IMR-90 (cell line): ENCODE measurements at regions not wholly inside any gene's neighbourhood (a gene's known extent, or its start where the extent isn't known, plus 50 kb on each side); places are given as distances from the start of the nearest gene placed in this dataset.

Experiments used
- ATAC-seq: fragments of 200-7000 bp; cut with Tn5 transposase; 2 replicates; pipeline ENCODE4 v1.9.1; 2020; ENCODE audit warnings: low read depth, mild to moderate bottlenecking, moderate library complexity
- BruUV-seq: library from RNA; stranded (reverse); fragments of 400-500 nt; replicated peaks from 2 replicates; lab custom pipeline; 2021; lab: Mats Ljungman, UMichigan
- CTCF ChIA-PET: fragments of 300-600 bp; formaldehyde crosslinking; extraction: SDS; loops from one replicate; lab custom pipeline; 2021; ENCODE audit warnings: antibody characterized with exemption; lab: Yijun Ruan, JAX
- POLR2A ChIA-PET: fragments of 300-600 bp; sonication (Branson Sonifier 250); formaldehyde crosslinking; loops from one replicate; lab custom pipeline; 2022; ENCODE audit warnings: antibody characterized with exemption; ENCODE audit not compliant: unreplicated experiment; lab: Charles Lee
- DNase-seq: peaks from one replicate; pipeline ENCODE4 v3.0.0; 2013
- H2AFZ ChIP-seq: replicated peaks from 2 replicates; pipeline ENCODE3; 2013; ENCODE audit warnings: low read length, mild to moderate bottlenecking; ENCODE audit not compliant: poor library complexity
- H2AK5ac ChIP-seq: 2 replicates; pipeline ENCODE4 v1.6.1; 2013; ENCODE audit warnings: low read depth, low read length, inconsistent platforms
- H2AK9ac ChIP-seq: replicated peaks from 2 replicates; pipeline ENCODE3; 2013; ENCODE audit warnings: mild to moderate bottlenecking, low read depth, low read length, moderate library complexity; ENCODE audit not compliant: poor library complexity
- H2BK120ac ChIP-seq: 2 replicates; pipeline ENCODE4 v1.6.1; 2013; ENCODE audit warnings: low read depth, low read length, inconsistent platforms
- H2BK15ac ChIP-seq: 3 replicates; pipeline ENCODE4 v1.6.1; 2013; ENCODE audit warnings: low read depth, low read length, inconsistent platforms
- H2BK20ac ChIP-seq: 2 replicates; pipeline ENCODE4 v1.6.1; 2013; ENCODE audit warnings: low read depth, mild to moderate bottlenecking, inconsistent platforms, low read length, moderate library complexity
- H2BK5ac ChIP-seq: 2 replicates; pipeline ENCODE4 v1.6.1; 2013; ENCODE audit warnings: mild to moderate bottlenecking, low read depth, low read length, inconsistent platforms; ENCODE audit not compliant: poor library complexity, severe bottlenecking
- H3K14ac ChIP-seq: replicated peaks from 2 replicates; pipeline ENCODE4 v1.6.1; 2013; ENCODE audit warnings: low read depth, low read length, inconsistent platforms
- H3K18ac ChIP-seq: 2 replicates; pipeline ENCODE4 v1.6.1; 2013; ENCODE audit warnings: low read depth, low read length, control low read depth
- H3K23ac ChIP-seq: 2 replicates; pipeline ENCODE4 v1.6.1; 2013; ENCODE audit warnings: low read depth, low read length, inconsistent platforms
- H3K27ac ChIP-seq: 2 replicates; pipeline ENCODE4 v1.5.1; 2013; ENCODE audit warnings: mild to moderate bottlenecking, control low read depth, low read length; ENCODE audit not compliant: insufficient read depth
- H3K27me3 ChIP-seq: 2 replicates; pipeline ENCODE4 v1.6.1; 2013; ENCODE audit warnings: low read length; ENCODE audit not compliant: control insufficient read depth, insufficient read depth
- H3K36me3 ChIP-seq: 2 replicates; pipeline ENCODE4 v1.6.1; 2013; ENCODE audit warnings: low read length, mixed read lengths; ENCODE audit not compliant: control insufficient read depth, insufficient read depth
- H3K4ac ChIP-seq: 2 replicates; pipeline ENCODE4 v1.6.1; 2013; ENCODE audit warnings: low read depth, low read length, inconsistent platforms
- H3K4me1 ChIP-seq: 2 replicates; pipeline ENCODE4 v1.6.1; 2013; ENCODE audit warnings: low read length, mixed read lengths; ENCODE audit not compliant: control insufficient read depth, insufficient read depth
- H3K4me2 ChIP-seq: 2 replicates; pipeline ENCODE4 v1.6.1; 2013; ENCODE audit warnings: low read depth, mild to moderate bottlenecking, control low read depth, low read length, moderate library complexity
- H3K4me3 ChIP-seq: 2 replicates; pipeline ENCODE4 v1.5.1; 2013; ENCODE audit warnings: low read depth, mild to moderate bottlenecking, control low read depth, low read length, moderate library complexity; ENCODE audit not compliant: insufficient read depth
- H3K56ac ChIP-seq: 2 replicates; pipeline ENCODE4 v1.6.1; 2013; ENCODE audit warnings: low read length, inconsistent platforms; ENCODE audit not compliant: insufficient read depth; ENCODE audit errors: extremely low read depth
- H3K79me1 ChIP-seq, 2 experiments: 2 replicates each; pipeline ENCODE4 v1.6.1; 2013; ENCODE audit warnings: low read length in 2 of 2, inconsistent platforms in 1 of 2, low read depth in 1 of 2
- H3K9ac ChIP-seq: 2 replicates; pipeline ENCODE4 v1.6.1; 2013; ENCODE audit warnings: low read depth, low read length, control low read depth
- H3K9me1 ChIP-seq: 2 replicates; pipeline ENCODE4 v1.6.1; 2013; ENCODE audit warnings: low read length, inconsistent platforms; ENCODE audit not compliant: insufficient read depth
- H3K9me3 ChIP-seq: 2 replicates; pipeline ENCODE4 v1.6.1; 2013; ENCODE audit warnings: low read length; ENCODE audit not compliant: control insufficient read depth, insufficient read depth
- H4K20me1 ChIP-seq: 2 replicates; pipeline ENCODE4 v1.6.1; 2013; ENCODE audit warnings: low read length, inconsistent platforms; ENCODE audit not compliant: insufficient read depth
- H4K5ac ChIP-seq: 2 replicates; pipeline ENCODE4 v1.6.1; 2013; ENCODE audit warnings: mild to moderate bottlenecking, low read depth, low read length, control low read depth
- H4K8ac ChIP-seq, 2 experiments: 2 replicates each; pipeline ENCODE4 v1.6.1; 2013; ENCODE audit warnings: low read depth in 2 of 2, low read length in 2 of 2, control low read depth in 1 of 2, inconsistent platforms in 1 of 2
- H4K91ac ChIP-seq: 2 replicates; pipeline ENCODE4 v1.6.1; 2013; ENCODE audit warnings: low read depth, low read length, inconsistent platforms; ENCODE audit not compliant: insufficient read depth
- BHLHE40 ChIP-seq: fragments of 150-350 bp; IDR thresholded peaks from 2 replicates; pipeline ENCODE4 v1.6.1; 2016; ENCODE audit warnings: mild to moderate bottlenecking, low read depth, low read length
- CEBPB ChIP-seq: IDR thresholded peaks from 2 replicates; pipeline ENCODE4 v1.6.1; 2012; ENCODE audit warnings: low read depth, low read length, improper control_type of control experiment
- CHD1 ChIP-seq: IDR thresholded peaks from 2 replicates; pipeline ENCODE4 v1.6.1; 2012; ENCODE audit warnings: low read depth, low read length, improper control_type of control experiment
- ELK1 ChIP-seq: fragments of 150-350 bp; IDR thresholded peaks from 2 replicates; pipeline ENCODE4 v1.6.1; 2016; ENCODE audit warnings: low read depth, mild to moderate bottlenecking, low read length, moderate library complexity, borderline replicate concordance
- FOS ChIP-seq: fragments of 150-350 bp; IDR thresholded peaks from 2 replicates; pipeline ENCODE4 v1.6.1; 2016; ENCODE audit warnings: low read depth, low read length
- MAZ ChIP-seq: IDR thresholded peaks from 2 replicates; pipeline ENCODE4 v1.6.1; 2012; ENCODE audit warnings: low read depth, mild to moderate bottlenecking, low read length, improper control_type of control experiment, moderate library complexity, borderline replicate concordance
- MXI1 ChIP-seq: IDR thresholded peaks from 2 replicates; pipeline ENCODE4 v1.6.1; 2012; ENCODE audit warnings: low read depth, mild to moderate bottlenecking, low read length, moderate library complexity, borderline replicate concordance
- NFE2L2 ChIP-seq: fragments of 150-350 bp; IDR thresholded peaks from 2 replicates; pipeline ENCODE4 v1.6.1; 2016; ENCODE audit warnings: low read depth, mild to moderate bottlenecking, low read length
- POLR2A ChIP-seq: IDR thresholded peaks from 2 replicates; pipeline ENCODE4 v1.6.1; 2012; ENCODE audit warnings: mild to moderate bottlenecking, low read depth, low read length
- RCOR1 ChIP-seq: IDR thresholded peaks from 2 replicates; pipeline ENCODE4 v1.6.1; 2012; ENCODE audit warnings: mild to moderate bottlenecking, low read length, improper control_type of control experiment; ENCODE audit not compliant: insufficient replicate concordance
- RFX5 ChIP-seq: IDR thresholded peaks from 2 replicates; pipeline ENCODE4 v1.8.0; 2012; ENCODE audit warnings: low read depth, mild to moderate bottlenecking, low read length, moderate library complexity
- SMC3 ChIP-seq: fragments of 150-350 bp; IDR thresholded peaks from 2 replicates; pipeline ENCODE4 v1.6.1; 2016; ENCODE audit warnings: low read depth, mild to moderate bottlenecking, antibody characterized with exemption, low read length, moderate library complexity
- WGBS, 2 experiments: methylation state at CpG; one replicate each; pipeline versions ENCODE4 v1.1.5 to v1.1.7; 2013; ENCODE audit warnings: missing lambda C conversion rate in 2 of 2; ENCODE audit not compliant: insufficient read length in 1 of 2; ENCODE audit errors: extremely low coverage in 2 of 2; 5-methylcytosine and 5-hydroxymethylcytosine counted together
- dilution Hi-C: fragments of 300-500 bp; cut with HindIII; formaldehyde crosslinking; loops from one replicate; pipeline ENCODE4 v1.14.3; 2018; ENCODE audit warnings: low sequenced_read_pairs; ENCODE audit not compliant: unreplicated experiment
- in situ Hi-C: fragments of 300-500 bp; cut with MboI; formaldehyde crosslinking; loops from 3 replicates; pipeline ENCODE4 v1.14.3; 2019; ENCODE audit warnings: low sequenced_read_pairs, inconsistent platforms, mixed read lengths
- intact Hi-C: fragments of 100-400 bp; cut with micrococcal nuclease; formaldehyde crosslinking; loops from 2 replicates; pipeline ENCODE4 v1.10.0; 2022
- TF ChIP-seq, protein P1 (sequence below): fragments of 150-350 bp; IDR thresholded peaks from 2 replicates; pipeline ENCODE4 v1.6.1; 2017; ENCODE audit warnings: mild to moderate bottlenecking, antibody characterized with exemption, low read length, low read depth

- H3K9me3 ChIP-seq = no peaks in the 10 kb centered on the region; the same call in 1 of the 2 replicates
- ChIA-PET POLR2A (no interaction called here), CTCF (interaction anchor here (0.7 kb wide), 1 partner anchor 15 kb away, joined by 3 read pairs; no protein-coding TSS in a partner anchor)
- no peaks in the 10 kb centered on the region for H3K79me1 ChIP-seq
- H2AK5ac ChIP-seq = peak overlapping the region; percentile 56
- in situ Hi-C loops = no loop called here
- no peaks in the 10 kb centered on the region for H3K27me3 ChIP-seq
- peak overlapping the region; percentile 88 for H2BK5ac ChIP-seq
- peak overlapping the region; percentile 82 for H2AFZ ChIP-seq
- intact Hi-C loops = no loop called here
- no peak overlapping the region; the same call in none of the 2 replicates for H3K4me2 ChIP-seq
- peak; percentile 99 for DNase-seq
- peak overlapping the region; percentile 29 for H4K5ac ChIP-seq
- no CpG with 5 or more reads among the region's 10 CpGs for WGBS, 2 experiments
- H3K56ac ChIP-seq = no peak overlapping the region
- H4K91ac ChIP-seq = peak overlapping the region; percentile 80
- peak; percentile 99 for ATAC-seq
- no peaks in the 10 kb centered on the region for H3K36me3 ChIP-seq
- H3K27ac ChIP-seq = peak overlapping the region; percentile 87
- peak overlapping the region; percentile 70 for H3K18ac ChIP-seq
- H3K14ac ChIP-seq = peak overlapping the region; percentile 69
- H2AK9ac ChIP-seq = no peak overlapping the region
- H3K4me1 ChIP-seq = peaks cover 11% of the 10 kb centered on the region
- peaks cover 13% of the 10 kb centered on the region for H3K9me1 ChIP-seq
- BruUV-seq = no TSS peak
- peak overlapping the region; percentile 71 for H3K4ac ChIP-seq
- H3K9ac ChIP-seq = no peak overlapping the region; the same call in 1 of the 2 replicates
- dilution Hi-C loops = no loop called here
- H3K4me3 ChIP-seq = no peak overlapping the region
- H3K23ac ChIP-seq = peak overlapping the region; percentile 15
- H2BK15ac ChIP-seq = peak overlapping the region; percentile 76; the same call in 1 of the 3 replicates
- peak overlapping the region; percentile 76 for H2BK20ac ChIP-seq
- peak overlapping the region in 1 of 2 experiments; percentile 41; a peak in 2 of 4 replicates for H4K8ac ChIP-seq
- no peaks in the 10 kb centered on the region for H4K20me1 ChIP-seq
- H2BK120ac ChIP-seq = peak overlapping the region; percentile 87
- TF ChIP-seq BHLHE40 (peak; percentile 61), SMC3 (no peak), CHD1 (no peak), RFX5 (no peak), MXI1 (peak; percentile 61; the same call in 1 of the 2 replicates), MAZ (no peak), ELK1 (no peak), FOS (peak; percentile 81), CEBPB (peak; percentile 64; the same call in 1 of the 2 replicates), POLR2A (no peak), RCOR1 (peak; percentile 81), NFE2L2 (peak; percentile 19; the same call in 1 of the 2 replicates)
- TF ChIP-seq, protein P1, sequence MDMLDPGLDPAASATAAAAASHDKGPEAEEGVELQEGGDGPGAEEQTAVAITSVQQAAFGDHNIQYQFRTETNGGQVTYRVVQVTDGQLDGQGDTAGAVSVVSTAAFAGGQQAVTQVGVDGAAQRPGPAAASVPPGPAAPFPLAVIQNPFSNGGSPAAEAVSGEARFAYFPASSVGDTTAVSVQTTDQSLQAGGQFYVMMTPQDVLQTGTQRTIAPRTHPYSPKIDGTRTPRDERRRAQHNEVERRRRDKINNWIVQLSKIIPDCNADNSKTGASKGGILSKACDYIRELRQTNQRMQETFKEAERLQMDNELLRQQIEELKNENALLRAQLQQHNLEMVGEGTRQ = peak; percentile 6; the same call in 1 of the 2 replicates
Measured at GRCh38 chr10:52864201-52865106, 91.9 kb upstream of the MBL2 start.
